WTC11 (cell line): ENCODE measurements at regions not wholly inside any gene's neighbourhood (a gene's known extent, or its start where the extent isn't known, plus 50 kb on each side); places are given as distances from the start of the nearest gene placed in this dataset.

Source experiments
- ATAC-seq: fragments of 200-7000 bp; cut with Tn5 transposase; 2 replicates; pipeline ENCODE4 v1.10.0; 2021; ENCODE audit warnings: mild to moderate bottlenecking, moderate library complexity
- CTCF ChIA-PET: fragments of 300-600 bp; sonication (Branson Sonifier 250); formaldehyde crosslinking; loops from one replicate; lab custom pipeline; 2021; ENCODE audit warnings: antibody characterized with exemption; lab: Charles Lee
- POLR2A ChIA-PET: fragments of 350-600 bp; sonication (Branson Sonifier 250); formaldehyde crosslinking; loops from one replicate; lab custom pipeline; 2021; ENCODE audit warnings: antibody characterized with exemption; lab: Charles Lee
- DNase-seq: peaks from one replicate; pipeline ENCODE4 v3.0.0; 2021; ENCODE audit warnings: low spot score
- H3K27ac Mint-ChIP-seq: 2 replicates; pipeline ENCODE4 v1.8.0; 2021; ENCODE audit warnings: mixed read lengths
- H3K27me3 Mint-ChIP-seq: 2 replicates; pipeline ENCODE4 v1.8.0; 2021; ENCODE audit warnings: low read depth, mild to moderate bottlenecking, moderate library complexity, mixed read lengths
- H3K36me3 Mint-ChIP-seq: 2 replicates; pipeline ENCODE4 v1.8.0; 2021; ENCODE audit warnings: mixed read lengths
- H3K4me1 Mint-ChIP-seq: 2 replicates; pipeline ENCODE4 v1.8.0; 2022; ENCODE audit warnings: mixed read lengths
- H3K4me3 Mint-ChIP-seq: 2 replicates; pipeline ENCODE4 v1.8.0; 2021; ENCODE audit warnings: mild to moderate bottlenecking, moderate library complexity, mixed read lengths
- H3K9me3 Mint-ChIP-seq: 2 replicates; pipeline ENCODE4 v1.8.0; 2021; ENCODE audit warnings: mixed read lengths
- ARID4B ChIP-seq: sonication (generic); formaldehyde crosslinking; IDR thresholded peaks from 2 replicates; pipeline ENCODE4 v1.8.0; 2023; ENCODE audit warnings: missing genetic modification reagents, mild to moderate bottlenecking, borderline replicate concordance
- ATF2 ChIP-seq: sonication (generic); formaldehyde crosslinking; IDR thresholded peaks from 2 replicates; pipeline ENCODE4 v1.8.1; 2022; ENCODE audit warnings: low read depth, missing genetic modification reagents, borderline replicate concordance
- CREM ChIP-seq: sonication (generic); formaldehyde crosslinking; IDR thresholded peaks from 2 replicates; pipeline ENCODE4 v1.8.1; 2022; ENCODE audit warnings: mild to moderate bottlenecking, missing genetic modification reagents, moderate library complexity
- ESRRA ChIP-seq: sonication (generic); formaldehyde crosslinking; IDR thresholded peaks from 2 replicates; pipeline ENCODE4 v1.8.1; 2022; ENCODE audit warnings: mild to moderate bottlenecking, missing genetic modification reagents, borderline replicate concordance
- FOXP4 ChIP-seq: sonication (generic); formaldehyde crosslinking; IDR thresholded peaks from 2 replicates; pipeline ENCODE4 v1.8.0; 2022; ENCODE audit warnings: mild to moderate bottlenecking, missing genetic modification reagents
- IRF1 ChIP-seq: sonication (generic); formaldehyde crosslinking; IDR thresholded peaks from 2 replicates; pipeline ENCODE4 v1.8.0; 2023; ENCODE audit warnings: missing genetic modification reagents
- JAZF1 ChIP-seq: fragments of 250-450 bp; sonication (Bioruptor Pico); IDR thresholded peaks from 2 replicates; pipeline ENCODE4 v1.9.0; 2021; ENCODE audit warnings: moderate library complexity, mild to moderate bottlenecking, inconsistent platforms
- KAT7 ChIP-seq: sonication (generic); formaldehyde crosslinking; IDR thresholded peaks from 2 replicates; pipeline ENCODE4 v1.8.1; 2023; ENCODE audit warnings: missing genetic modification reagents, mild to moderate bottlenecking, borderline replicate concordance
- MXD4 ChIP-seq: fragments of 250-450 bp; sonication (Bioruptor Pico); IDR thresholded peaks from 2 replicates; pipeline ENCODE4 v1.8.0; 2021; ENCODE audit warnings: mild to moderate bottlenecking, moderate library complexity, borderline replicate concordance
- NR1H2 ChIP-seq: sonication (generic); formaldehyde crosslinking; IDR thresholded peaks from 2 replicates; pipeline ENCODE4 v1.9.0; 2021; ENCODE audit warnings: mild to moderate bottlenecking, moderate library complexity, missing genetic modification reagents
- PRDM15 ChIP-seq: sonication (generic); formaldehyde crosslinking; IDR thresholded peaks from 2 replicates; pipeline ENCODE4 v1.8.0; 2022; ENCODE audit warnings: missing genetic modification reagents
- PRRX2 ChIP-seq: fragments of 250-450 bp; sonication (Bioruptor Pico); IDR thresholded peaks from 2 replicates; pipeline ENCODE4 v1.8.0; 2021; ENCODE audit warnings: mild to moderate bottlenecking
- SOX15 ChIP-seq: fragments of 250-450 bp; sonication (Bioruptor Pico); IDR thresholded peaks from 2 replicates; pipeline ENCODE4 v1.9.0; 2021; ENCODE audit warnings: mild to moderate bottlenecking
- TEAD1 ChIP-seq: sonication (generic); formaldehyde crosslinking; IDR thresholded peaks from 2 replicates; pipeline ENCODE4 v1.8.0; 2022; ENCODE audit warnings: mild to moderate bottlenecking, missing genetic modification reagents
- TP53 ChIP-seq: sonication (generic); formaldehyde crosslinking; IDR thresholded peaks from 2 replicates; pipeline ENCODE4 v1.8.1; 2023; ENCODE audit warnings: mild to moderate bottlenecking, missing genetic modification reagents
- ZMAT4 ChIP-seq: fragments of 250-450 bp; sonication (Bioruptor Pico); IDR thresholded peaks from 2 replicates; pipeline ENCODE4 v1.9.0; 2021; ENCODE audit warnings: mild to moderate bottlenecking
- ZNF219 ChIP-seq: sonication (generic); formaldehyde crosslinking; IDR thresholded peaks from 2 replicates; pipeline ENCODE4 v1.8.0; 2023; ENCODE audit warnings: missing genetic modification reagents, mild to moderate bottlenecking, borderline replicate concordance
- ZNF317 ChIP-seq: sonication (generic); formaldehyde crosslinking; IDR thresholded peaks from 2 replicates; pipeline ENCODE4 v1.8.1; 2023; ENCODE audit warnings: low read depth, mild to moderate bottlenecking, moderate library complexity, missing genetic modification reagents, borderline replicate concordance
- ZNF423 ChIP-seq: fragments of 250-450 bp; sonication (Bioruptor Pico); IDR thresholded peaks from 2 replicates; pipeline ENCODE4 v2.1.2; 2022; ENCODE audit warnings: mild to moderate bottlenecking, moderate library complexity

GRCh38 chr7:69208848-69209247 lies 389.4 kb upstream of the AUTS2 start (continued):
- TF ChIP-seq PRDM15 (no peak), ATF2 (CRISPR knock-in tag) (no peak), KAT7 (no peak), SOX15 (CRISPR knock-in tag) (no peak), ZNF317 (no peak), JAZF1 (no peak), MXD4 (CRISPR knock-in tag) (no peak), ESRRA (CRISPR knock-in tag) (no peak), FOXP4 (CRISPR knock-in tag) (no peak), CREM (no peak), PRRX2 (no peak), ARID4B (CRISPR knock-in tag) (no peak), ZMAT4 (no peak)
- TF ChIP-seq, all 79 proteins: peak for 0

GRCh38 chr7:69211336-69211735 lies 386.9 kb upstream of the AUTS2 start:
- CTCF ChIA-PET, result interaction anchor here (0.6 to 1.6 kb wide), 14 partner anchors 11 to 1833 kb away, joined by 3 to 9 read pairs (median 4); no protein-coding TSS in a partner anchor
- H3K4me3 Mint-ChIP-seq, result no peak overlapping the region
- no peak overlapping the region for H3K27ac Mint-ChIP-seq
- POLR2A ChIA-PET, result interaction anchor here (1.0 kb wide), 1 partner anchor 10 kb away, joined by 3 read pairs; no protein-coding TSS in a partner anchor
- H3K27me3 Mint-ChIP-seq, result peaks cover 59% of the 10 kb centered on the region
- ATAC-seq, result peak; percentile 32; the same call in 1 of the 2 replicates
- no peaks in the 10 kb centered on the region for H3K9me3 Mint-ChIP-seq
- H3K4me1 Mint-ChIP-seq, result peaks cover 12% of the 10 kb centered on the region; the same call in 1 of the 2 replicates
- no peaks in the 10 kb centered on the region for H3K36me3 Mint-ChIP-seq
- DNase-seq, result no peak
- no peak for TF ChIP-seq ZNF423 (CRISPR knock-in tag)
- TF ChIP-seq IRF1 (CRISPR knock-in tag), result no peak
- TF ChIP-seq TP53, result no peak
- TF ChIP-seq ARID4B (CRISPR knock-in tag), result no peak
- TF ChIP-seq ZNF219 (CRISPR knock-in tag), result no peak
- no peak for TF ChIP-seq TEAD1 (CRISPR knock-in tag)
- TF ChIP-seq NR1H2 (CRISPR knock-in tag), result no peak
